ENCODE measurements at regions not wholly inside any gene's neighbourhood (a gene's known extent, or its start where the extent isn't known, plus 50 kb on each side); places are given as distances from the start of the nearest gene placed in this dataset.

- no peak for DNase-seq (ENCODE audit: low spot score in 2 of 2)
- intact Hi-C loops (cut with DNase I; ENCODE audit: low total_unique reads), result no loop called here
Measured at GRCh38 chr11:131198161-131199014, 172.0 kb upstream of the NTM start.

GRCh38 chr11:131199015-131199280, 171.5 kb upstream of the NTM start:
- H3K27me3 ChIP-seq, result peaks cover 0 to 10% of the 10 kb centered on the region in 2 donors
- H3K4me1 ChIP-seq, result no peaks in the 10 kb centered on the region
- TF ChIP-seq POLR2AphosphoS5 (IDR thresholded peaks at IDR 0.05), result no peak
- no peak for TF ChIP-seq POLR2A (IDR thresholded peaks at IDR 0.05)
- no peak for TF ChIP-seq CTCF (IDR thresholded peaks at IDR 0.05)
- intact Hi-C loops (cut with DNase I; ENCODE audit: low total_unique reads), result no loop called here
- no peak overlapping the region for H3K4me3 ChIP-seq
- no peak for DNase-seq (ENCODE audit: low spot score in 2 of 2)
- H3K36me3 ChIP-seq, result no peaks in the 10 kb centered on the region
- H3K9me3 ChIP-seq, result no peaks in the 10 kb centered on the region
- no peak overlapping the region for H3K27ac ChIP-seq

More at GRCh38 chr11:131198161-131199014, 172.0 kb upstream of the NTM start:
- Histone ChIP-seq H3K27ac (no peak overlapping the region), H3K9me3 (no peaks in the 10 kb centered on the region), H3K4me3 (no peak overlapping the region), H3K36me3 (no peaks in the 10 kb centered on the region), H3K27me3 (peaks cover 0 to 9% of the 10 kb centered on the region in 2 donors), H3K4me1 (no peaks in the 10 kb centered on the region)
- TF ChIP-seq CTCF (IDR thresholded peaks at IDR 0.05), result no peak
- TF ChIP-seq POLR2A (IDR thresholded peaks at IDR 0.05), result no peak
- TF ChIP-seq POLR2AphosphoS5 (IDR thresholded peaks at IDR 0.05), result no peak

GRCh38 chr11:131201674-131202073, 168.7 kb upstream of the NTM start:
- H3K27me3 ChIP-seq, result peaks cover 0 to 14% of the 10 kb centered on the region in 2 donors
- no peak overlapping the region for H3K4me3 ChIP-seq
- H3K36me3 ChIP-seq, result no peaks in the 10 kb centered on the region
- intact Hi-C loops (cut with DNase I; ENCODE audit: low total_unique reads), result no loop called here
- H3K4me1 ChIP-seq, result no peaks in the 10 kb centered on the region
- no peak overlapping the region for H3K27ac ChIP-seq
- TF ChIP-seq POLR2A (IDR thresholded peaks at IDR 0.05), result no peak
- H3K9me3 ChIP-seq, result no peaks in the 10 kb centered on the region
- no peak for DNase-seq (ENCODE audit: low spot score in 2 of 2)

GRCh38 chr11:131203040-131203439, 167.4 kb upstream of the NTM start:
- intact Hi-C loops (cut with DNase I; ENCODE audit: low total_unique reads), result no loop called here
- Histone ChIP-seq H3K4me3 (no peak overlapping the region), H3K9me3 (no peaks in the 10 kb centered on the region), H3K27ac (no peak overlapping the region), H3K4me1 (no peaks in the 10 kb centered on the region), H3K27me3 (peaks cover 0 to 6% of the 10 kb centered on the region in 2 donors), H3K36me3 (no peaks in the 10 kb centered on the region)
- DNase-seq (ENCODE audit: low spot score in 2 of 2), result no peak
- TF ChIP-seq CTCF (IDR thresholded peaks at IDR 0.05) (no peak), POLR2A (IDR thresholded peaks at IDR 0.05) (no peak), POLR2AphosphoS5 (IDR thresholded peaks at IDR 0.05) (no peak)

- TF ChIP-seq POLR2AphosphoS5 (IDR thresholded peaks at IDR 0.05) (no peak), POLR2A (IDR thresholded peaks at IDR 0.05) (no peak), CTCF (IDR thresholded peaks at IDR 0.05) (no peak)
- Histone ChIP-seq H3K36me3 (no peaks in the 10 kb centered on the region), H3K4me3 (no peak overlapping the region), H3K4me1 (no peaks in the 10 kb centered on the region), H3K27me3 (peaks cover 0 to 5% of the 10 kb centered on the region in 2 donors), H3K9me3 (no peaks in the 10 kb centered on the region), H3K27ac (no peak overlapping the region)
- intact Hi-C loops (cut with DNase I; ENCODE audit: low total_unique reads), result no loop called here
- no peak for DNase-seq (ENCODE audit: low spot score in 2 of 2)
Measured at GRCh38 chr11:131204282-131204681, 166.1 kb upstream of the NTM start.
